HFFc6 (cell line): ENCODE measurements at regions not wholly inside any gene's neighbourhood (a gene's known extent, or its start where the extent isn't known, plus 50 kb on each side); places are given as distances from the start of the nearest gene placed in this dataset.

Experiments used
- DNase-seq: peaks from one replicate; pipeline ENCODE4 v3.0.0-alpha.2; 2018
- H3K27ac Mint-ChIP-seq: 2 replicates; pipeline ENCODE4 v1.8.0; 2020; ENCODE audit warnings: mild to moderate bottlenecking, mixed read lengths
- H3K27me3 Mint-ChIP-seq: 2 replicates; pipeline ENCODE4 v1.8.0; 2021; ENCODE audit warnings: mild to moderate bottlenecking, moderate library complexity, mixed read lengths; ENCODE audit not compliant: insufficient read depth
- H3K36me3 Mint-ChIP-seq: 2 replicates; pipeline ENCODE4 v1.8.0; 2021; ENCODE audit warnings: low read depth, mixed read lengths
- H3K4me1 Mint-ChIP-seq: 2 replicates; pipeline ENCODE4 v1.8.0; 2020; ENCODE audit warnings: low read depth, mixed read lengths
- H3K4me3 Mint-ChIP-seq: 2 replicates; pipeline ENCODE4 v1.8.0; 2020; ENCODE audit warnings: mild to moderate bottlenecking, moderate library complexity, mixed read lengths
- H3K9me3 Mint-ChIP-seq: 2 replicates; pipeline ENCODE4 v1.8.0; 2020; ENCODE audit warnings: mild to moderate bottlenecking, mixed read lengths
- CTCF ChIP-seq: fragments of 200-600 bp; sonication (generic); IDR thresholded peaks from 2 replicates; pipeline ENCODE4 v1.5.0; 2021; ENCODE audit warnings: antibody characterized with exemption, mild to moderate bottlenecking

- Mint-ChIP-seq H3K27ac (no peak overlapping the region), H3K4me3 (no peak overlapping the region), H3K4me1 (peaks cover 6% of the 10 kb centered on the region), H3K27me3 (peaks cover 5% of the 10 kb centered on the region), H3K36me3 (no peaks in the 10 kb centered on the region), H3K9me3 (no peaks in the 10 kb centered on the region)
- TF ChIP-seq CTCF, result no peak
- DNase-seq, result no peak
Measured at GRCh38 chr15:97761110-97761509, 199.4 kb upstream of the ARRDC4 start.

- H3K27ac Mint-ChIP-seq, result no peak overlapping the region
- peaks cover 10% of the 10 kb centered on the region for H3K9me3 Mint-ChIP-seq
- no peaks in the 10 kb centered on the region for H3K4me1 Mint-ChIP-seq
- no peak overlapping the region for H3K4me3 Mint-ChIP-seq
- H3K27me3 Mint-ChIP-seq, result no peaks in the 10 kb centered on the region
- no peaks in the 10 kb centered on the region for H3K36me3 Mint-ChIP-seq
- no peak for TF ChIP-seq CTCF
- no peak for DNase-seq
Measured at GRCh38 chr15:97783240-97783639, 177.3 kb upstream of the ARRDC4 start.

- no peak for TF ChIP-seq CTCF
- no peaks in the 10 kb centered on the region for H3K4me1 Mint-ChIP-seq
- H3K9me3 Mint-ChIP-seq, result peaks cover 28% of the 10 kb centered on the region
- no peak for DNase-seq
- H3K36me3 Mint-ChIP-seq, result no peaks in the 10 kb centered on the region
- no peaks in the 10 kb centered on the region for H3K27me3 Mint-ChIP-seq
- no peak overlapping the region for H3K27ac Mint-ChIP-seq
- H3K4me3 Mint-ChIP-seq, result no peak overlapping the region
Measured at GRCh38 chr15:97786741-97787140, 173.8 kb upstream of the ARRDC4 start.

GRCh38 chr15:97790180-97790579 lies 170.3 kb upstream of the ARRDC4 start:
- no peak for TF ChIP-seq CTCF
- Mint-ChIP-seq H3K9me3 (peaks cover 43% of the 10 kb centered on the region), H3K4me1 (no peaks in the 10 kb centered on the region), H3K36me3 (no peaks in the 10 kb centered on the region), H3K27me3 (no peaks in the 10 kb centered on the region), H3K4me3 (no peak overlapping the region), H3K27ac (no peak overlapping the region)
- DNase-seq, result no peak

GRCh38 chr15:97791824-97792792 lies 168.4 kb upstream of the ARRDC4 start:
- no peak for TF ChIP-seq CTCF
- no peak overlapping the region for H3K27ac Mint-ChIP-seq
- H3K27me3 Mint-ChIP-seq, result no peaks in the 10 kb centered on the region
- no peaks in the 10 kb centered on the region for H3K36me3 Mint-ChIP-seq
- no peak for DNase-seq
- H3K4me1 Mint-ChIP-seq, result no peaks in the 10 kb centered on the region
- H3K4me3 Mint-ChIP-seq, result no peak overlapping the region
- H3K9me3 Mint-ChIP-seq, result peaks cover 43% of the 10 kb centered on the region
